ENCODE measurements at regions not wholly inside any gene's neighbourhood (a gene's known extent, or its start where the extent isn't known, plus 50 kb on each side); places are given as distances from the start of the nearest gene placed in this dataset.
"Not testable (repeated sequence)": the region's sequence is repeated elsewhere in the genome, so short reads cannot be mapped to it uniquely, and the experiment has no call there.

- peak; percentile 69 for DNase-seq
These were observed 164.9 kb downstream of the ESM1 start for GRCh38 chr5:54820346-54821134.

GRCh38 chr5:54807421-54807820, 178.0 kb downstream of the ESM1 start:
- DNase-seq = peak; percentile 42

GRCh38 chr5:54804521-54804920, 180.9 kb downstream of the ESM1 start:
- no peak for DNase-seq

GRCh38 chr5:54804086-54804485, 181.3 kb downstream of the ESM1 start:
- no peak for DNase-seq

GRCh38 chr5:54803471-54804011, 181.9 kb downstream of the ESM1 start:
- DNase-seq = peak; percentile 30

GRCh38 chr5:54799645-54800044, 185.7 kb downstream of the ESM1 start:
- DNase-seq = no peak

- DNase-seq = no peak
These were observed 189.6 kb downstream of the ESM1 start for GRCh38 chr5:54795777-54796176.

GRCh38 chr5:54795284-54795683, 190.1 kb downstream of the ESM1 start:
- no peak for DNase-seq

GRCh38 chr5:54794135-54794975, 191.0 kb downstream of the ESM1 start:
- DNase-seq = no peak

- peak; percentile 32 for DNase-seq
These were observed 191.8 kb downstream of the ESM1 start for GRCh38 chr5:54793468-54794134.

- DNase-seq = no peak
These were observed 192.6 kb downstream of the ESM1 start for GRCh38 chr5:54792611-54793404.

GRCh38 chr5:54787910-54788309, 197.5 kb downstream of the ESM1 start:
- DNase-seq = not testable (repeated sequence)

GRCh38 chr5:54785729-54786591, 199.4 kb downstream of the ESM1 start:
- peak; percentile 64 for DNase-seq

- no peak for DNase-seq
These were observed 206.6 kb downstream of the ESM1 start for GRCh38 chr5:54778783-54779182.

GRCh38 chr5:54775645-54776044, 209.7 kb downstream of the ESM1 start:
- DNase-seq = no peak

GRCh38 chr5:54774281-54775170, 210.9 kb downstream of the ESM1 start:
- DNase-seq = peak; percentile 55

- DNase-seq = no peak
These were observed 212.7 kb downstream of the ESM1 start for GRCh38 chr5:54772684-54773083.

GRCh38 chr5:54772231-54772630, 213.2 kb downstream of the ESM1 start:
- no peak for DNase-seq

GRCh38 chr5:54769746-54770145, 215.6 kb downstream of the ESM1 start:
- no peak for DNase-seq

- DNase-seq = no peak
These were observed 216.3 kb downstream of the ESM1 start for GRCh38 chr5:54769072-54769471.

Data from fibroblast of skin of scalp (primary cell).